Stomach smooth muscle (tissue), 2 donors: ENCODE measurements at regions not wholly inside any gene's neighbourhood (a gene's known extent, or its start where the extent isn't known, plus 50 kb on each side); places are given as distances from the start of the nearest gene placed in this dataset.

ENCODE experiments used
- H3K27ac ChIP-seq: one replicate; pipeline ENCODE4 v1.7.0; 2013; ENCODE audit warnings: mild to moderate bottlenecking, low read length, inconsistent platforms
- H3K27me3 ChIP-seq, 2 donors: one replicate each; pipeline ENCODE4 v1.7.0; 2013; ENCODE audit warnings: low read length in 2 of 2; ENCODE audit not compliant: insufficient read depth in 2 of 2, control insufficient read depth in 1 of 2
- H3K36me3 ChIP-seq, 2 donors: one replicate each; pipeline ENCODE4 v1.7.0; 2013; ENCODE audit warnings: low read length in 2 of 2; ENCODE audit not compliant: control insufficient read depth in 2 of 2, insufficient read depth in 2 of 2
- H3K4me1 ChIP-seq: one replicate; pipeline ENCODE4 v1.7.0; 2013; ENCODE audit warnings: low read length; ENCODE audit not compliant: control insufficient read depth, insufficient read depth
- H3K4me3 ChIP-seq, 2 donors: one replicate each; pipeline ENCODE4 v1.7.0; 2013; ENCODE audit warnings: low read length in 2 of 2
- H3K9ac ChIP-seq, 2 donors: one replicate each; pipeline ENCODE4 v1.7.0; 2013; ENCODE audit warnings: low read length in 2 of 2, mild to moderate bottlenecking in 1 of 2
- H3K9me3 ChIP-seq, 2 donors: one replicate each; pipeline ENCODE4 v1.7.0; 2013; ENCODE audit warnings: low read length in 2 of 2; ENCODE audit not compliant: control insufficient read depth in 2 of 2
- donor health status: healthy.
- donor health status: Pancreatic carcinoma.

DNA sequence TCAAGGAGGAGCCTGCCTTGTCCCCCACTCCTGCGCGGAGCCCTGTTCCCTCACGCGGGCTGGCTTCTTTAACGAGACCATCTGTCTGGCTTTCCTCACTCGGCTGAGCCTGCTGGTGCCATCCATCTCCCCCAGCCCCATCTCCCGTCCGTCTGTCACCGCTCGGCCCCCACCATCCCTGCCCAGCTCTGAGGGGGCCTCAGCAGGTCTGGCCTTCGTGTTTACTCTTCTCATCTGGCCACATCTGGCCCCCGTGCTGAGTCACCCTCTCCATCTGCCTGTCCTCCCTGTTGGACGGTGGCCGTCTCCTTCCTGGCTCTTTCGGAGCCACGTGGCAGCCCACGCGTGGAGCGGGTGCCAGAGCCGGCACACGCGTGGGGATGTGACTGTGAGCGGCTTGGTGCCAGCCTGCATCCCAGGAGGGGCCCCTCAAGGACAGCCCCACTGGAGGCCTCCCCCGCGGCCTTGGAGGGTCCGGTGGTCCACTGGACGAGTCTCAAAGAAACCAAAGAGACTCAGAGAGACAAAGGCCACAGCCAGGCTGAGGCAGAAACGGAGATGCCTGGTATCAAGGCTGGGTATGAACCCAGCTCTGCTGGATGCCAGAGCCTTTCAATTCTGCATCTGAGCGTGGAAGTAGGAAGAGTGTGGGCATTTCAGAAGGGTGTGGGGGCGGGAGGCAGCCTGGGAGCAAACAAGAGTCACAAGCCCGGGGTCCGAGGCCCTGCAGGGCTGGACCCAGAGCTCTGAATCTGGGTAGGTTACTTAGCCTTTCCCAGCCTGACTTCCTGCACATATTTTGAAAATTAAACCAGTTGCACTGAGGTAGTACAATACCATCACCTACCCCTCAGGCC, 76.7 kb upstream of the UNC5A start:
- H3K4me3 ChIP-seq, result no peak overlapping the region
- no peaks in the 10 kb centered on the region for H3K36me3 ChIP-seq
- no peak overlapping the region for H3K9ac ChIP-seq
- H3K4me1 ChIP-seq, result no peaks in the 10 kb centered on the region
- H3K27ac ChIP-seq, result no peak overlapping the region
- H3K27me3 ChIP-seq, result peaks cover 33 to 37% of the 10 kb centered on the region in 2 donors
- H3K9me3 ChIP-seq, result peaks cover 3 to 6% of the 10 kb centered on the region in 2 donors

- Histone ChIP-seq H3K9me3 (peaks cover 3 to 6% of the 10 kb centered on the region in 2 donors), H3K4me1 (no peaks in the 10 kb centered on the region), H3K4me3 (no peak overlapping the region), H3K27me3 (peaks cover 37 to 41% of the 10 kb centered on the region in 2 donors), H3K36me3 (no peaks in the 10 kb centered on the region), H3K27ac (no peak overlapping the region), H3K9ac (no peak overlapping the region)
These were observed 75.5 kb upstream of the UNC5A start for GRCh38 chr5:176734756-176735342.

DNA sequence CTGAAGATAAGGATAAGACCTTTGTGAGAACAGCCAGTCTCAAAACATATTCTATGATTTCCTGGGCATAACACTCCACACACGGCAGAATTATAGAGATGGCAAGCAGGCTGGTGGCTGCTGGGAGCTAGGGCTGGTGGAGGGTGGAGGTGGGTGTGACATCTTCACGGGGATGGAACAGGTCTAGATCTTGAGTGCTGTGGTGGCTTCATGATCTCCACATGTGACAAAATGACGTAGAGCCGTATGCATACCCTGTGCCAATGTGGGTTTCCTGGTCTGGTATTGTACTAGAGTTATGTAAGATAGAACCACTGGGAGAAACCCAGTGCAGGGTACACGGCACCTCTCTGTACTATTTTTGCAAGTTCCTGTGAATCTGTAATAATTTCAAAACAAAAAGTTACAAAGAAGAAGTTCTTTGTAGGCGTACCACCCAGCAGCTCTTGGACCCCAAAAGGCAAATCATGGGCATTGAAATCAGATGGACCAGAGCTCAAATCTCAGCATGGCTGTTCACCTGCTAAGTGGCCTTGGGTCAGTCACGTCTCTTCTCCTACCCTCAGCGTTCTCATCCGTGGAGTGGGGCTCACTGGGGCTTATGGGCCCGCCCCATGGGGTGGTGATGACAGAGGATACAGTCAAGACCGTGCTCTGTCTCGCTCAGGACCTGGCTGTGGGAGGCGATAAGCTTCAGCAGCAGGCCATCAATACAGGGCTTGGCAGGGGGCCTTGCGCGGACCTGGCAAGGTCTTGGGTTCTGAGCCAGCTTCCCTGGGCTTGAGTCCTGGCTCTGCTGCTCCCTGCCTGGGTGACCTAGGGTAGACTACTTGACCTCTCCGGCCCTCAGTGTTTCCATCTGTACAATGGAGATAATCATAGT, 74.7 kb upstream of the UNC5A start:
- H3K9me3 ChIP-seq, result peaks cover 3 to 4% of the 10 kb centered on the region in 2 donors
- H3K27me3 ChIP-seq, result peaks cover 41 to 42% of the 10 kb centered on the region in 2 donors
- H3K27ac ChIP-seq, result no peak overlapping the region
- no peak overlapping the region for H3K9ac ChIP-seq
- no peaks in the 10 kb centered on the region for H3K4me1 ChIP-seq
- no peak overlapping the region for H3K4me3 ChIP-seq
- H3K36me3 ChIP-seq, result no peaks in the 10 kb centered on the region

- no peaks in the 10 kb centered on the region for H3K9me3 ChIP-seq
- no peak overlapping the region for H3K27ac ChIP-seq
- H3K36me3 ChIP-seq, result no peaks in the 10 kb centered on the region
- no peaks in the 10 kb centered on the region for H3K4me1 ChIP-seq
- H3K9ac ChIP-seq, result no peak overlapping the region
- H3K27me3 ChIP-seq, result peaks cover 38 to 46% of the 10 kb centered on the region in 2 donors
- no peak overlapping the region for H3K4me3 ChIP-seq
These were observed 73.9 kb upstream of the UNC5A start for GRCh38 chr5:176736301-176736930.

- H3K27me3 ChIP-seq, result peaks cover 43 to 51% of the 10 kb centered on the region in 2 donors
- H3K27ac ChIP-seq, result no peak overlapping the region
- H3K9me3 ChIP-seq, result no peaks in the 10 kb centered on the region
- H3K4me3 ChIP-seq, result no peak overlapping the region
- H3K36me3 ChIP-seq, result no peaks in the 10 kb centered on the region
- H3K9ac ChIP-seq, result no peak overlapping the region
- H3K4me1 ChIP-seq, result no peaks in the 10 kb centered on the region
These were observed 73.2 kb upstream of the UNC5A start for GRCh38 chr5:176736931-176737745.

DNA sequence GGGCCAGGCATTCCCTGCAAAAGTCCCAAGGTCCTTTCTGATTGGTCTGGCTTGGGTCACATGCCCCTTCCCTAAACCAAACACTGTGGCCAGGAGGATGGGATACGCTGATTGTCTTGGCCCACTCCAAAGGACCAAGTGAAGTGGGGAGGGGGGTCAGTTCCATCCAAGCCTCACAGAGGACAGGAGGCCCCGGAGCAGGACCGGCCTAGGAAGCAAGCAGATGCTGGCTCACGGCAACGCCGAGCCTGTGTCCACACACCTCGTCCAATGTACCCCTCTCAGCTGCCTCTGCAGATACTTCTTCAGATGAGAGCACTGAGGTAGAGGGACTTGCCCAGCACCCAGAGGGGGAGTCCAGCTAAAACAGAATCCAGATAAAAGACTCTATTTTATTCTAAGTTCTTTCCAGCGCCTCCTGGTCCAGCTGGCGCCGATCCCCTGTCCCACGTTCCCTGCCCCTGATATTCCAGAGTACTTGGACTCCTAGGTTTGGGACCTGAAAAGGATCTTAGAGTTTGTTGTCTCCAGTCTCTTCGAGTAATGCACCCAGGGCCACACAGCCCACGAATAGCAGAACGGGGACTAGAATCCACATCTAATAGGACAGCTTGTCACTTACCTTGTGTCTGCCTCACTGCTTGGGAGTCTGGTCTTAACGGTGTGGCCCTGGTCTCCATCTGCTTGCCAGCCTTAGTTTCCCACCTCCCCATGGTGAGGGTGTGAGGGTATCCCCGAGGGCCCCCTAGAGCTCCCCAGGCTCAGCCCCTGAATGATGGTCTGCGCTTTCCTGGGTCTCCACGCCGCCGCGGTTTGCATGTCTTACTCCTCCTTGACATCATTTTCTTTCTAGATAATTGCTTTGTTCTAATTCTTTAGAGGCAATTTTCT, 72.4 kb upstream of the UNC5A start:
- H3K4me3 ChIP-seq, result no peak overlapping the region
- H3K36me3 ChIP-seq, result no peaks in the 10 kb centered on the region
- H3K27me3 ChIP-seq, result peaks cover 46 to 52% of the 10 kb centered on the region in 2 donors
- no peaks in the 10 kb centered on the region for H3K9me3 ChIP-seq
- peaks cover under 1% of the 10 kb centered on the region for H3K4me1 ChIP-seq
- no peak overlapping the region for H3K27ac ChIP-seq
- no peak overlapping the region for H3K9ac ChIP-seq

GRCh38 chr5:176738637-176739250, 71.6 kb upstream of the UNC5A start:
- Histone ChIP-seq H3K27ac (no peak overlapping the region), H3K27me3 (peaks cover 51 to 54% of the 10 kb centered on the region in 2 donors), H3K4me1 (peaks cover 7% of the 10 kb centered on the region), H3K36me3 (no peaks in the 10 kb centered on the region), H3K4me3 (no peak overlapping the region), H3K9me3 (no peaks in the 10 kb centered on the region), H3K9ac (no peak overlapping the region)

DNA sequence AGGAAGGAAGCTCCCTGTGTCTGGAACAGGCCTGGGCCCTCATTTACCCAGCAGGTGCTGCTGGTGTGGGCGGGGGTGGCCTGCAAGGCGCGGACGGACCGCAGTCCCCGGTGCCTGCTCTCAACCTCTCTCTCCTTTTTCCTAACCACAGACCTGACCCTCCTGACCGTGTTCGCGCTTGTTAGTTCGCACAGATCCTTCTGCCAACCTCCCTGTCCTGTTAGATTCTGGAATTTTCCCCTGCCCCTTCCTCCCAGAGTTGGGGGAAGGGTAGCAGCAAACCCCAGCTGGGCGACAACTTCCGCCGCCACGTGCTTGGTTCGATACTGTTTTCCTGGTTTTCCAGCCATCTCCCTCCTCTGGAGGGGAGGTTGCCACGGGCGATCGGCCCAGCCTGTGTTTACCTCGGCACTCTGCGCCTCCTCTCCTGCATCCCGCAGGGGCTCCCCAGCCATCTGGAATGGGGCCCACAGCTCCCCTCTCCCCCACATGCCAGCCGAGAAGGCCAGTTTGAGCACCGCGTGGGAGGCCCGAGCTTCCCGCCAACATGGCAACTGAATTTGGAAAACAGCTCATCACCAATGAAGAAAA, 70.8 kb upstream of the UNC5A start:
- Histone ChIP-seq H3K27me3 (peaks cover 59 to 61% of the 10 kb centered on the region in 2 donors), H3K4me1 (peaks cover 7% of the 10 kb centered on the region), H3K4me3 (no peak overlapping the region), H3K27ac (no peak overlapping the region), H3K36me3 (no peaks in the 10 kb centered on the region), H3K9me3 (no peaks in the 10 kb centered on the region), H3K9ac (no peak overlapping the region)
